K562 (cell line): ENCODE measurements at regions not wholly inside any gene's neighbourhood (a gene's known extent, or its start where the extent isn't known, plus 50 kb on each side); places are given as distances from the start of the nearest gene placed in this dataset.

Experiments
- ATAC-seq: fragments of 200-7000 bp; cut with Tn5 transposase; 3 replicates; pipeline ENCODE4 v1.9.1; 2020; ENCODE audit warnings: moderate library complexity
- BruUV-seq: library from RNA; stranded (reverse); fragments of 400-500 nt; replicated peaks from 2 replicates; lab custom pipeline; 2021; lab: Mats Ljungman, UMichigan
- CTCF ChIA-PET: fragments of 300-600 bp; formaldehyde crosslinking; extraction: SDS; loops from one replicate; lab custom pipeline; 2021; ENCODE audit warnings: low intra/inter-chr PET ratio; lab: Yijun Ruan, JAX
- POLR2A ChIA-PET: fragments of 300-600, 350-650 bp; sonication (Branson Sonifier 250); formaldehyde crosslinking; extraction: SDS; loops from one replicate; lab custom pipeline; 2021; ENCODE audit warnings: antibody characterized with exemption, inconsistent platforms; lab: Yijun Ruan, JAX
- DNase-seq, 4 experiments: peaks; one replicate each; pipeline versions ENCODE4 v3.0.0 to v3.0.0-alpha.2; 2011 to 2018; ENCODE audit warnings: low spot score in 3 of 4, mixed read lengths in 3 of 4; ENCODE audit errors: extremely low read depth in 1 of 4
- FAIRE-seq: peaks from 2 replicates; lab custom pipeline; 2011; peaks lifted over from hg19 to GRCh38; lab: Jason Lieb, UNC
- H2AFZ ChIP-seq: 2 replicates; pipeline ENCODE4 v1.6.0; 2011; ENCODE audit warnings: low read depth, low read length, control low read depth, inconsistent platforms
- H3K27ac ChIP-seq: fragments of 200-600 bp; 3 replicates; pipeline ENCODE4 v1.8.0; 2011; ENCODE audit warnings: low read depth, mild to moderate bottlenecking, control low read depth, inconsistent platforms, low read length, moderate library complexity, mixed read lengths; ENCODE audit errors: extremely low read depth
- H3K27me3 ChIP-seq, 2 experiments: fragments of 300-600 bp in 1 of 2; 2 replicates in 1 of 2; 3 replicates in 1 of 2; pipeline versions ENCODE4 v1.6.0 to v1.8.0; 2011; ENCODE audit warnings: inconsistent platforms in 2 of 2, low read length in 2 of 2, mild to moderate bottlenecking in 1 of 2, mixed read lengths in 1 of 2, moderate library complexity in 1 of 2; ENCODE audit not compliant: control insufficient read depth in 2 of 2, insufficient read depth in 2 of 2
- H3K36me3 ChIP-seq: fragments of 300-600 bp; 3 replicates; pipeline ENCODE4 v1.8.0; 2011; ENCODE audit warnings: mild to moderate bottlenecking, low read length, inconsistent platforms; ENCODE audit not compliant: control insufficient read depth, insufficient read depth
- H3K4me1 ChIP-seq, 2 experiments: fragments of 200-600 bp in 1 of 2; replicated peaks in 1 of 2; 2 replicates in 1 of 2; 3 replicates in 1 of 2; pipeline versions ENCODE4 v1.5.1 to v1.8.0; 2011; ENCODE audit warnings: inconsistent platforms in 2 of 2, low read length in 2 of 2, mild to moderate bottlenecking in 1 of 2, mixed read lengths in 1 of 2, moderate library complexity in 1 of 2; ENCODE audit not compliant: control insufficient read depth in 2 of 2, insufficient read depth in 2 of 2
- H3K4me2 ChIP-seq: 2 replicates; pipeline ENCODE4 v1.6.1; 2011; ENCODE audit warnings: low read length, control low read depth, inconsistent platforms, mixed read lengths; ENCODE audit not compliant: insufficient read depth
- H3K4me3 ChIP-seq: fragments of 200-600 bp; sonication (generic), shearing (Covaris generic); 2 replicates; pipeline ENCODE4 v1.5.1; 2016; ENCODE audit warnings: control low read depth, inconsistent platforms
- H3K79me2 ChIP-seq: fragments of 200-600 bp; 3 replicates; pipeline ENCODE4 v1.8.0; 2011; ENCODE audit warnings: low read length, inconsistent platforms; ENCODE audit not compliant: control insufficient read depth, insufficient read depth
- H3K9ac ChIP-seq, 2 experiments: 2 replicates each; pipeline versions ENCODE4 v1.6.0 to v1.6.1; 2011; ENCODE audit warnings: low read depth in 2 of 2, low read length in 2 of 2, control low read depth in 1 of 2, inconsistent platforms in 1 of 2, mild to moderate bottlenecking in 1 of 2, mixed read lengths in 1 of 2; ENCODE audit not compliant: insufficient read depth in 1 of 2
- H3K9me1 ChIP-seq: one replicate; pipeline ENCODE4 v1.6.0; 2011; ENCODE audit warnings: inconsistent platforms, mild to moderate bottlenecking, low read length, moderate library complexity; ENCODE audit not compliant: control insufficient read depth, insufficient read depth
- H3K9me3 ChIP-seq: replicated peaks from 2 replicates; pipeline ENCODE4 v1.5.1; 2011; ENCODE audit warnings: low read depth, low read length, inconsistent platforms; ENCODE audit not compliant: control insufficient read depth, insufficient read depth
- H4K20me1 ChIP-seq: replicated peaks from 2 replicates; pipeline ENCODE4 v1.6.1; 2011; ENCODE audit warnings: low read length, inconsistent platforms, mixed read lengths; ENCODE audit not compliant: control insufficient read depth, insufficient read depth
- EHMT2 ChIP-seq: fragments of 450-650 bp; IDR thresholded peaks from 2 replicates; pipeline ENCODE4 v1.6.1; 2018; ENCODE audit warnings: antibody characterized with exemption
- RFX7 ChIP-seq: fragments of 250-450 bp; sonication (Bioruptor Pico); IDR thresholded peaks from 2 replicates; pipeline ENCODE4 v1.5.1; 2021; ENCODE audit warnings: mild to moderate bottlenecking
- RNF2 ChIP-seq: sonication (generic); IDR thresholded peaks from 2 replicates; pipeline ENCODE4 v1.6.1; 2016
- ZBTB9 ChIP-seq: fragments of 450-650 bp; formaldehyde crosslinking; IDR thresholded peaks from 2 replicates; pipeline ENCODE4 v1.4.0; 2020; ENCODE audit warnings: mild to moderate bottlenecking, moderate library complexity
- WGBS: fragments of 100-300 bp; shearing (Covaris generic); methylation state at CpG from one replicate; pipeline ENCODE4 v1.1.6; 2016; ENCODE audit warnings: low coverage, mixed read lengths; ENCODE audit not compliant: insufficient coverage; ENCODE audit errors: missing lambda C conversion rate; 5-methylcytosine and 5-hydroxymethylcytosine counted together
- in situ Hi-C: fragments of 300-500 bp; cut with MboI; formaldehyde crosslinking; loops from 4 replicates; pipeline ENCODE4 v1.15.0; 2018; ENCODE audit warnings: inconsistent platforms, mixed read lengths
- intact Hi-C: fragments of 100-400 bp; cut with micrococcal nuclease; formaldehyde crosslinking; loops from 2 replicates; pipeline ENCODE4 v1.14.2; 2022
- TF ChIP-seq, protein P1 (sequence below): fragments of 250-450 bp; sonication (Bioruptor Pico); IDR thresholded peaks from 2 replicates; pipeline ENCODE4 v1.4.0; 2020; ENCODE audit warnings: mild to moderate bottlenecking, moderate library complexity, borderline replicate concordance

DNA sequence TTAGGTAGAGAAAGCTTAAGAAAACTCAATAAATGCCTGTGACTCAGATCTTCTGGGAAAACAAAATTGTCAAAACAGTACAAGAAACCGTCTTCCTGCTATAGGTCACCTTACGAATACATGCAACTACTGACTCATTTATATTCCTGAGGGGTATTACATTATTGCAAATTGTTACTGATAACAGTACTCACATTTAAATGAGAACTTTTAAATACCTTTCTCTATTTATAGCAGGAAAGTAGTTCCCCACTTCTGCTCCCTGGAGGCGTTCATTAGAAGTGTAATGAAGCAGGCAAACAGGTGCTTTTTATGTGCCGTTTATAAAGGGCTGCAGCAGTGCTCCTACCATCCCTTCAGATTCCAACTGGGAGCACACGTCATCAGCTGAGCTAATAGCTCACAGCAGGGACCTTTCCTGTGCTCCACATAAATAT lies 65.1 kb upstream of the RPRM start:
- no TSS peak for BruUV-seq
- Histone ChIP-seq H3K27me3 (no peaks in the 10 kb centered on the region), H3K4me2 (no peak overlapping the region), H3K9ac (no peak overlapping the region), H4K20me1 (no peaks in the 10 kb centered on the region), H3K36me3 (no peaks in the 10 kb centered on the region), H3K27ac (no peak overlapping the region), H3K79me2 (no peaks in the 10 kb centered on the region), H3K4me1 (no peaks in the 10 kb centered on the region), H3K9me3 (0 out of 2 replicates have a peak, but pooled peaks cover 3% of the 10 kb centered on the region), H3K9me1 (no peaks in the 10 kb centered on the region), H2AFZ (no peak overlapping the region), H3K4me3 (no peak overlapping the region)
- ChIA-PET CTCF (no interaction called here), POLR2A (no interaction called here)
- ATAC-seq (no peak), DNase-seq (no peak), FAIRE-seq (no peak)
- intact Hi-C loops (no loop called here), in situ Hi-C loops (no loop called here)
- TF ChIP-seq RFX7 (CRISPR knock-in tag) (no peak), EHMT2 (no peak), ZBTB9 (no peak), RNF2 (no peak)
- TF ChIP-seq, protein P1, sequence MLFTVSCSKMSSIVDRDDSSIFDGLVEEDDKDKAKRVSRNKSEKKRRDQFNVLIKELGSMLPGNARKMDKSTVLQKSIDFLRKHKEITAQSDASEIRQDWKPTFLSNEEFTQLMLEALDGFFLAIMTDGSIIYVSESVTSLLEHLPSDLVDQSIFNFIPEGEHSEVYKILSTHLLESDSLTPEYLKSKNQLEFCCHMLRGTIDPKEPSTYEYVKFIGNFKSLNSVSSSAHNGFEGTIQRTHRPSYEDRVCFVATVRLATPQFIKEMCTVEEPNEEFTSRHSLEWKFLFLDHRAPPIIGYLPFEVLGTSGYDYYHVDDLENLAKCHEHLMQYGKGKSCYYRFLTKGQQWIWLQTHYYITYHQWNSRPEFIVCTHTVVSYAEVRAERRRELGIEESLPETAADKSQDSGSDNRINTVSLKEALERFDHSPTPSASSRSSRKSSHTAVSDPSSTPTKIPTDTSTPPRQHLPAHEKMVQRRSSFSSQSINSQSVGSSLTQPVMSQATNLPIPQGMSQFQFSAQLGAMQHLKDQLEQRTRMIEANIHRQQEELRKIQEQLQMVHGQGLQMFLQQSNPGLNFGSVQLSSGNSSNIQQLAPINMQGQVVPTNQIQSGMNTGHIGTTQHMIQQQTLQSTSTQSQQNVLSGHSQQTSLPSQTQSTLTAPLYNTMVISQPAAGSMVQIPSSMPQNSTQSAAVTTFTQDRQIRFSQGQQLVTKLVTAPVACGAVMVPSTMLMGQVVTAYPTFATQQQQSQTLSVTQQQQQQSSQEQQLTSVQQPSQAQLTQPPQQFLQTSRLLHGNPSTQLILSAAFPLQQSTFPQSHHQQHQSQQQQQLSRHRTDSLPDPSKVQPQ (CRISPR knock-in tag), result no peak
- 1% methylated on average over 5 of the region's 5 CpGs for WGBS
